HepG2 (cell line): ENCODE measurements at regions not wholly inside any gene's neighbourhood (a gene's known extent, or its start where the extent isn't known, plus 50 kb on each side); places are given as distances from the start of the nearest gene placed in this dataset.

ENCODE experiments used
- ATAC-seq: fragments of 200-7000 bp; cut with Tn5 transposase; 3 replicates; pipeline ENCODE4 v1.9.1; 2020; ENCODE audit warnings: mild to moderate bottlenecking, moderate library complexity
- BruUV-seq: library from RNA; stranded (reverse); fragments of 400-500 nt; replicated peaks from 2 replicates; lab custom pipeline; 2021; lab: Mats Ljungman, UMichigan
- CTCF ChIA-PET: fragments of 300-600 bp; formaldehyde crosslinking; extraction: SDS; loops from one replicate; lab custom pipeline; 2021; ENCODE audit warnings: low total read pairs, inconsistent platforms, low intra/inter-chr PET ratio; lab: Yijun Ruan, JAX
- POLR2A ChIA-PET: fragments of 350-600 bp; sonication (Branson Sonifier 250); formaldehyde crosslinking; loops from one replicate; lab custom pipeline; 2020; ENCODE audit warnings: antibody characterized with exemption, inconsistent platforms; lab: Yijun Ruan, JAX
- DNase-seq: peaks from one replicate; pipeline ENCODE4 v3.0.0-alpha.2; 2015; ENCODE audit warnings: low spot score
- FAIRE-seq: peaks from 3 replicates; lab custom pipeline; 2011; peaks lifted over from hg19 to GRCh38; lab: Jason Lieb, UNC
- H2AFZ ChIP-seq: one replicate; pipeline ENCODE4 v1.6.1; 2011; ENCODE audit warnings: low read length, inconsistent platforms
- H3K27ac ChIP-seq: fragments of 300-600 bp; 3 replicates; pipeline ENCODE4 v1.8.0; 2011; ENCODE audit warnings: mixed run types, mild to moderate bottlenecking, mixed read lengths, low read length, inconsistent platforms; ENCODE audit not compliant: insufficient read depth; ENCODE audit errors: extremely low read length
- H3K27me3 ChIP-seq, 2 experiments: fragments of 200-600 bp in 1 of 2; 2 replicates in 1 of 2; 3 replicates in 1 of 2; pipeline versions ENCODE4 v1.6.0 to v1.8.0; 2011; ENCODE audit warnings: low read length in 2 of 2, mild to moderate bottlenecking in 2 of 2, moderate library complexity in 2 of 2, inconsistent platforms in 1 of 2; ENCODE audit not compliant: insufficient read depth in 2 of 2, control insufficient read depth in 1 of 2
- H3K36me3 ChIP-seq, 2 experiments: fragments of 200-600 bp in 1 of 2; replicated peaks in 1 of 2; 2 replicates in 1 of 2; 3 replicates in 1 of 2; pipeline versions ENCODE4 v1.5.1 to v1.8.0; 2011; ENCODE audit warnings: low read length in 2 of 2, inconsistent platforms in 1 of 2; ENCODE audit not compliant: insufficient read depth in 2 of 2, control insufficient read depth in 1 of 2
- H3K4me1 ChIP-seq: 2 replicates; pipeline ENCODE4 v1.5.1; 2012; ENCODE audit warnings: low read length, inconsistent platforms; ENCODE audit not compliant: insufficient read depth
- H3K4me2 ChIP-seq: 2 replicates; pipeline ENCODE4 v1.6.0; 2011; ENCODE audit warnings: low read depth, low read length, inconsistent platforms
- H3K4me3 ChIP-seq, 3 experiments: fragments of 200-600 bp in 1 of 3; sonication (generic), shearing (Covaris generic) in 1 of 3; replicated peaks in 1 of 3; 2 replicates each; pipeline ENCODE4 v1.5.1; 2011 to 2016; ENCODE audit warnings: low read length in 3 of 3, inconsistent platforms in 2 of 3, low read depth in 2 of 3, mild to moderate bottlenecking in 2 of 3, control low read depth in 1 of 3, mixed read lengths in 1 of 3; ENCODE audit not compliant: insufficient read depth in 1 of 3
- H3K79me2 ChIP-seq: one replicate; pipeline ENCODE4 v1.6.1; 2011; ENCODE audit warnings: low read length, inconsistent platforms; ENCODE audit not compliant: insufficient read depth
- H3K9ac ChIP-seq: 2 replicates; pipeline ENCODE4 v1.6.0; 2011; ENCODE audit warnings: mild to moderate bottlenecking, low read depth, low read length, inconsistent platforms; ENCODE audit not compliant: insufficient read depth
- H3K9me3 ChIP-seq: 2 replicates; pipeline ENCODE4 v1.5.1; 2012; ENCODE audit warnings: mild to moderate bottlenecking, low read length
- H4K20me1 ChIP-seq: 2 replicates; pipeline ENCODE4 v1.6.0; 2011; ENCODE audit warnings: inconsistent platforms, mild to moderate bottlenecking, low read length, moderate library complexity; ENCODE audit not compliant: insufficient read depth
- ATF7-NPFF ChIP-seq: sonication (generic); formaldehyde crosslinking; IDR thresholded peaks from 2 replicates; pipeline ENCODE4 v1.8.1; 2023; ENCODE audit warnings: mild to moderate bottlenecking, low read depth, missing genetic modification reagents, moderate library complexity
- ELF3 ChIP-seq: IDR thresholded peaks from 2 replicates; pipeline ENCODE4 v1.6.1; 2016; ENCODE audit warnings: missing genetic modification reagents, missing compliant biosample characterization
- FOXP4 ChIP-seq: sonication (generic); formaldehyde crosslinking; IDR thresholded peaks from 2 replicates; pipeline ENCODE4 v1.4.0; 2020; ENCODE audit warnings: missing genetic modification reagents
- HOXA5 ChIP-seq: sonication (generic); formaldehyde crosslinking; IDR thresholded peaks from 2 replicates; pipeline ENCODE4 v1.4.0; 2020; ENCODE audit warnings: missing genetic modification reagents
- MEIS1 ChIP-seq: sonication (generic); formaldehyde crosslinking; IDR thresholded peaks from 2 replicates; pipeline ENCODE4 v1.9.0; 2021; ENCODE audit warnings: mild to moderate bottlenecking, missing genetic modification reagents, moderate library complexity, borderline replicate concordance
- POGZ ChIP-seq: sonication (generic); formaldehyde crosslinking; IDR thresholded peaks from 2 replicates; pipeline ENCODE4 v1.4.0; 2020; ENCODE audit warnings: mild to moderate bottlenecking, missing genetic modification reagents
- RELA ChIP-seq: sonication (generic); formaldehyde crosslinking; IDR thresholded peaks from 2 replicates; pipeline ENCODE4 v1.4.0; 2020; ENCODE audit warnings: missing genetic modification reagents
- SIX1 ChIP-seq: sonication (generic); formaldehyde crosslinking; IDR thresholded peaks from 2 replicates; pipeline ENCODE4 v1.4.0; 2020; ENCODE audit warnings: missing genetic modification reagents, borderline replicate concordance
- SIX4 ChIP-seq: sonication (generic); formaldehyde crosslinking; IDR thresholded peaks from 2 replicates; pipeline ENCODE4 v1.4.0; 2020; ENCODE audit warnings: missing genetic modification reagents
- ZNF574 ChIP-seq: sonication (generic); formaldehyde crosslinking; IDR thresholded peaks from 2 replicates; pipeline ENCODE4 v1.4.0; 2020; ENCODE audit warnings: missing genetic modification reagents
- in situ Hi-C: cut with HindIII; loops from 2 replicates; pipeline ENCODE4 v1.10.0; 2017; ENCODE audit warnings: low pct_unique_long_range_greater_than_20kb; ENCODE audit not compliant: extremely low pct_ligation_motif_present
- intact Hi-C: fragments of 100-400 bp; cut with micrococcal nuclease; formaldehyde crosslinking; loops from one replicate; pipeline ENCODE4 v1.10.0; 2022; ENCODE audit not compliant: unreplicated experiment
- TF ChIP-seq, protein P1 (sequence below): sonication (generic); formaldehyde crosslinking; IDR thresholded peaks from 2 replicates; pipeline ENCODE4 v1.5.1; 2020; ENCODE audit warnings: missing genetic modification reagents, mild to moderate bottlenecking, borderline replicate concordance
- TF ChIP-seq, protein P2 (sequence below): sonication (generic); formaldehyde crosslinking; IDR thresholded peaks from 2 replicates; pipeline ENCODE4 v1.8.0; 2023; ENCODE audit warnings: mild to moderate bottlenecking, missing genetic modification reagents
- TF ChIP-seq, protein P3 (sequence below): sonication (generic); formaldehyde crosslinking; IDR thresholded peaks from 2 replicates; pipeline ENCODE4 v1.4.0; 2020; ENCODE audit warnings: low read depth, missing genetic modification reagents

- TF ChIP-seq, protein P1, sequence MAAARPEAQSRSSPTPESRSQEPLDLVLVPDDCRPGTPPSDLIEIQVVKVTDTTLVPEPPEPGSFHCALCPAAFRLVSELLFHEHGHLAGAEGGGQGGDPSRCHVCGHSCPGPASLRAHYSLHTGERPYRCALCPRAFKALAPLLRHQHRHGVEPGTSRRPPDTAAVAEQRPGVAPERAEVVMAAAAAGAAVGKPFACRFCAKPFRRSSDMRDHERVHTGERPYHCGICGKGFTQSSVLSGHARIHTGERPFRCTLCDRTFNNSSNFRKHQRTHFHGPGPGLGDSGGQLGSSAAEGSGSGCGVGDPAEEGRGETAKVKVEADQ (CRISPR knock-in tag) = no peak
- TF ChIP-seq HOXA5 (CRISPR knock-in tag) (no peak), ELF3 (CRISPR knock-in tag) (no peak), MEIS1 (CRISPR knock-in tag) (no peak), FOXP4 (CRISPR knock-in tag) (no peak)
Measured at GRCh38 chr1:38396606-38397005, 350.0 kb upstream of the POU3F1 start (continued).

DNA sequence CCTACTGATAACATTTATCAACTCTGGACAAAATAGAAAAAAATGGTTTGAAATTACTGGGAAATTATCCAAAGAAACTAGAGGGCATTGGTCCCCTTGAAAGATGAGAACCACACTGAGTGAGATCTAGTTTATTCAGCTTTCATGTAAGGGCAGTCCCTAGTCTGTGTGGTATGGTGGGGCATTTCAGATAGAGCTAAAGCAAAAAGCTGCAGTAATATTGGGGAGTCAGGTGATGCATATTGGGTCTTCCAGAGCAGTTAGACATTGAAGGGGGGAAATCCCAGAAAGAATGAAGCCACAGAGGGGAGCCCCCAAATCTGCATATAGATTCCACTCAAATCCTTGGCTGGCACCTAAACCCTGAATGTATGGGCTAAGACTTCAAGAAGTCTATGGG is 347.7 kb upstream of the POU3F1 start:
- Histone ChIP-seq H3K9ac (no peak overlapping the region), H3K4me3 (no peak overlapping the region), H3K27ac (no peak overlapping the region), H3K9me3 (no peaks in the 10 kb centered on the region), H4K20me1 (no peaks in the 10 kb centered on the region)
- TF ChIP-seq ATF7-NPFF (no peak), RELA (CRISPR knock-in tag) (no peak), SIX4 (no peak), POGZ (no peak), SIX1 (CRISPR knock-in tag) (no peak), ZNF574 (no peak)
- TF ChIP-seq, protein P2, sequence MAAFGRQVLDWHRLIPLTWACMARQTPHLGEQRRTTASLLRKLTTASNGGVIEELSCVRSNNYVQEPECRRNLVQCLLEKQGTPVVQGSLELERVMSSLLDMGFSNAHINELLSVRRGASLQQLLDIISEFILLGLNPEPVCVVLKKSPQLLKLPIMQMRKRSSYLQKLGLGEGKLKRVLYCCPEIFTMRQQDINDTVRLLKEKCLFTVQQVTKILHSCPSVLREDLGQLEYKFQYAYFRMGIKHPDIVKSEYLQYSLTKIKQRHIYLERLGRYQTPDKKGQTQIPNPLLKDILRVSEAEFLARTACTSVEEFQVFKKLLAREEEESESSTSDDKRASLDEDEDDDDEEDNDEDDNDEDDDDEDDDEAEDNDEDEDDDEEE = no peak
- TF ChIP-seq, protein P3, sequence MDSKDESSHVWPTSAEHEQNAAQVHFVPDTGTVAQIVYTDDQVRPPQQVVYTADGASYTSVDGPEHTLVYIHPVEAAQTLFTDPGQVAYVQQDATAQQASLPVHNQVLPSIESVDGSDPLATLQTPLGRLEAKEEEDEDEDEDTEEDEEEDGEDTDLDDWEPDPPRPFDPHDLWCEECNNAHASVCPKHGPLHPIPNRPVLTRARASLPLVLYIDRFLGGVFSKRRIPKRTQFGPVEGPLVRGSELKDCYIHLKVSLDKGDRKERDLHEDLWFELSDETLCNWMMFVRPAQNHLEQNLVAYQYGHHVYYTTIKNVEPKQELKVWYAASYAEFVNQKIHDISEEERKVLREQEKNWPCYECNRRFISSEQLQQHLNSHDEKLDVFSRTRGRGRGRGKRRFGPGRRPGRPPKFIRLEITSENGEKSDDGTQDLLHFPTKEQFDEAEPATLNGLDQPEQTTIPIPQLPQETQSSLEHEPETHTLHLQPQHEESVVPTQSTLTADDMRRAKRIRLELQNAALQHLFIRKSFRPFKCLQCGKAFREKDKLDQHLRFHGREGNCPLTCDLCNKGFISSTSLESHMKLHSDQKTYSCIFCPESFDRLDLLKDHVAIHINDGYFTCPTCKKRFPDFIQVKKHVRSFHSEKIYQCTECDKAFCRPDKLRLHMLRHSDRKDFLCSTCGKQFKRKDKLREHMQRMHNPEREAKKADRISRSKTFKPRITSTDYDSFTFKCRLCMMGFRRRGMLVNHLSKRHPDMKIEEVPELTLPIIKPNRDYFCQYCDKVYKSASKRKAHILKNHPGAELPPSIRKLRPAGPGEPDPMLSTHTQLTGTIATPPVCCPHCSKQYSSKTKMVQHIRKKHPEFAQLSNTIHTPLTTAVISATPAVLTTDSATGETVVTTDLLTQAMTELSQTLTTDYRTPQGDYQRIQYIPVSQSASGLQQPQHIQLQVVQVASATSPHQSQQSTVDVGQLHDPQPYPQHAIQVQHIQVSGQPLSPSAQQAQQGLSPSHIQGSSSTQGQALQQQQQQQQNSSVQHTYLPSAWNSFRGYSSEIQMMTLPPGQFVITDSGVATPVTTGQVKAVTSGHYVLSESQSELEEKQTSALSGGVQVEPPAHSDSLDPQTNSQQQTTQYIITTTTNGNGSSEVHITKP (CRISPR knock-in tag) = no peak
- TF ChIP-seq, all 625 proteins: peak for 0
- ChIA-PET POLR2A (no interaction called here), CTCF (no interaction called here)
- FAIRE-seq = no peak
- H3K79me2 ChIP-seq = no peaks in the 10 kb centered on the region
- no peaks in the 10 kb centered on the region for H3K36me3 ChIP-seq
- BruUV-seq = no TSS peak
- no peak for DNase-seq
- H3K4me2 ChIP-seq = no peak overlapping the region
- intact Hi-C loops = no loop called here
- H2AFZ ChIP-seq = no peak overlapping the region
- H3K4me1 ChIP-seq = no peaks in the 10 kb centered on the region
- in situ Hi-C loops = no loop called here
- no peak for ATAC-seq
- H3K27me3 ChIP-seq = no peaks in the 10 kb centered on the region
